Endothelial cell of umbilical vein (primary cell): ENCODE measurements at regions not wholly inside any gene's neighbourhood (a gene's known extent, or its start where the extent isn't known, plus 50 kb on each side); places are given as distances from the start of the nearest gene placed in this dataset.

Source experiments
- BruUV-seq: library from RNA; stranded (reverse); fragments of 400-500 nt; replicated peaks from 2 replicates; lab custom pipeline; 2021; lab: Mats Ljungman, UMichigan
- CTCF ChIA-PET: fragments of 300-600, 350-600 bp; sonication (Branson Sonifier 250); formaldehyde crosslinking; loops from one replicate; lab custom pipeline; 2021; ENCODE audit warnings: antibody characterized with exemption, inconsistent platforms; lab: Charles Lee
- POLR2A ChIA-PET: fragments of 300-600, 350-600 bp; sonication (Branson Sonifier 250); formaldehyde crosslinking; loops from one replicate; lab custom pipeline; 2021; ENCODE audit warnings: antibody characterized with exemption, inconsistent platforms; lab: Charles Lee
- DNase-seq: peaks from one replicate; pipeline ENCODE4 v3.0.0-alpha.2; 2011; ENCODE audit warnings: low read depth, low spot score
- FAIRE-seq: peaks from 2 replicates; lab custom pipeline; 2011; peaks lifted over from hg19 to GRCh38; lab: Jason Lieb, UNC
- H2AFZ ChIP-seq: 2 replicates; pipeline ENCODE4 v1.6.0; 2012; ENCODE audit warnings: low read depth, low read length, control low read depth, inconsistent platforms
- H3K27ac ChIP-seq: 2 replicates; pipeline ENCODE4 v1.5.1; 2011; ENCODE audit warnings: low read depth, mild to moderate bottlenecking, control low read depth, low read length, moderate library complexity; ENCODE audit not compliant: insufficient read depth
- H3K27me3 ChIP-seq, 2 experiments: 2 replicates each; pipeline versions ENCODE4 v1.6.0 to v1.6.1; 2011; ENCODE audit warnings: low read length in 2 of 2, mixed read lengths in 1 of 2; ENCODE audit not compliant: control insufficient read depth in 2 of 2, insufficient read depth in 2 of 2
- H3K36me3 ChIP-seq, 2 experiments: 2 replicates in 1 of 2; 3 replicates in 1 of 2; pipeline ENCODE4 v1.5.1; 2011; ENCODE audit warnings: low read length in 2 of 2, mild to moderate bottlenecking in 1 of 2, moderate library complexity in 1 of 2; ENCODE audit not compliant: control insufficient read depth in 2 of 2, insufficient read depth in 2 of 2; ENCODE audit errors: extremely low read depth in 1 of 2
- H3K4me1 ChIP-seq: 3 replicates; pipeline ENCODE4 v1.5.1; 2011; ENCODE audit warnings: mild to moderate bottlenecking, low read length; ENCODE audit not compliant: control insufficient read depth, insufficient read depth; ENCODE audit errors: extremely low read depth
- H3K4me2 ChIP-seq: 2 replicates; pipeline ENCODE4 v1.6.1; 2011; ENCODE audit warnings: low read length, control low read depth, mixed read lengths; ENCODE audit not compliant: insufficient read depth
- H3K4me3 ChIP-seq, 3 experiments: fragments of 200-600 bp in 1 of 3; sonication (generic), shearing (Covaris generic) in 1 of 3; replicated peaks in 1 of 3; 2 replicates each; pipeline ENCODE4 v1.5.1; 2011 to 2016; ENCODE audit warnings: control low read depth in 3 of 3, low read length in 3 of 3, mild to moderate bottlenecking in 2 of 3, inconsistent platforms in 1 of 3, low read depth in 1 of 3, moderate library complexity in 1 of 3; ENCODE audit not compliant: insufficient read depth in 1 of 3
- H3K79me2 ChIP-seq: 2 replicates; pipeline ENCODE4 v1.6.0; 2012; ENCODE audit warnings: low read length, inconsistent platforms; ENCODE audit not compliant: control insufficient read depth, insufficient read depth
- H3K9ac ChIP-seq: replicated peaks from 2 replicates; pipeline ENCODE3; 2011; ENCODE audit warnings: low read length, control low read depth; ENCODE audit not compliant: insufficient read depth; ENCODE audit errors: extremely low read depth
- H3K9me1 ChIP-seq: replicated peaks from 3 replicates; pipeline ENCODE4 v1.6.0; 2011; ENCODE audit warnings: mild to moderate bottlenecking, low read length; ENCODE audit not compliant: control insufficient read depth, insufficient read depth; ENCODE audit errors: extremely low read depth
- H3K9me3 ChIP-seq: replicated peaks from 2 replicates; pipeline ENCODE4 v1.5.1; 2012; ENCODE audit warnings: low read length, inconsistent platforms; ENCODE audit not compliant: control insufficient read depth, insufficient read depth
- H4K20me1 ChIP-seq: replicated peaks from 2 replicates; pipeline ENCODE3; 2011; ENCODE audit warnings: mild to moderate bottlenecking, low read length; ENCODE audit not compliant: control insufficient read depth, insufficient read depth; ENCODE audit errors: extremely low read depth
- EZH2 ChIP-seq: IDR thresholded peaks from 2 replicates; pipeline ENCODE4 v1.6.1; 2012; ENCODE audit warnings: borderline replicate concordance, low read depth, mild to moderate bottlenecking, moderate library complexity, low read length, inconsistent platforms; ENCODE audit not compliant: severe bottlenecking
- FOS ChIP-seq: IDR thresholded peaks from 2 replicates; pipeline ENCODE4 v1.6.1; 2011; ENCODE audit warnings: mild to moderate bottlenecking, low read length, moderate library complexity, borderline replicate concordance; ENCODE audit not compliant: insufficient read depth
- GATA2 ChIP-seq: IDR thresholded peaks from 2 replicates; pipeline ENCODE4 v1.7.0; 2011; ENCODE audit warnings: low read depth, mild to moderate bottlenecking, moderate library complexity, mixed read lengths, low read length; ENCODE audit not compliant: insufficient read length, insufficient read depth
- JUN ChIP-seq: IDR thresholded peaks from 2 replicates; pipeline ENCODE4 v1.6.1; 2011; ENCODE audit warnings: borderline replicate concordance, low read depth; ENCODE audit not compliant: insufficient read length, insufficient read depth
- MYC ChIP-seq: IDR thresholded peaks from one replicate; pipeline ENCODE4 v1.6.1; 2011; ENCODE audit warnings: mild to moderate bottlenecking, low read depth, low read length
- POLR2A ChIP-seq: IDR thresholded peaks from 2 replicates; pipeline ENCODE4 v1.6.1; 2012; ENCODE audit warnings: low read depth, mild to moderate bottlenecking, control low read depth, low read length
- POLR2AphosphoS5 ChIP-seq: IDR thresholded peaks from 2 replicates; pipeline ENCODE4 v1.6.1; 2012; ENCODE audit warnings: low read depth, mild to moderate bottlenecking, control low read depth, low read length, moderate library complexity; ENCODE audit not compliant: insufficient read depth
- dilution Hi-C: fragments of 300-500 bp; cut with MboI; formaldehyde crosslinking; loops from one replicate; pipeline ENCODE4 v1.15.0; 2019; ENCODE audit warnings: low sequenced_read_pairs; ENCODE audit not compliant: extremely low pct_ligation_motif_present
- intact Hi-C: fragments of 100-400 bp; cut with micrococcal nuclease; formaldehyde crosslinking; loops from one replicate; pipeline ENCODE4 v1.10.0; 2022
- TF ChIP-seq, protein P1 (sequence below): IDR thresholded peaks from 2 replicates; pipeline ENCODE4 v1.6.1; 2011; ENCODE audit not compliant: insufficient read depth, insufficient read length
- TF ChIP-seq, protein P2 (sequence below), 2 donors: IDR thresholded peaks; 1 replicate in 1 of 2; 2 replicates in 1 of 2; pipeline ENCODE4 v1.5.1; 2011; ENCODE audit warnings: low read length in 2 of 2, mild to moderate bottlenecking in 2 of 2, moderate library complexity in 2 of 2, control low read depth in 1 of 2, inconsistent platforms in 1 of 2, low read depth in 1 of 2; ENCODE audit not compliant: insufficient read depth in 1 of 2; ENCODE audit errors: extremely low read depth in 1 of 2

DNA sequence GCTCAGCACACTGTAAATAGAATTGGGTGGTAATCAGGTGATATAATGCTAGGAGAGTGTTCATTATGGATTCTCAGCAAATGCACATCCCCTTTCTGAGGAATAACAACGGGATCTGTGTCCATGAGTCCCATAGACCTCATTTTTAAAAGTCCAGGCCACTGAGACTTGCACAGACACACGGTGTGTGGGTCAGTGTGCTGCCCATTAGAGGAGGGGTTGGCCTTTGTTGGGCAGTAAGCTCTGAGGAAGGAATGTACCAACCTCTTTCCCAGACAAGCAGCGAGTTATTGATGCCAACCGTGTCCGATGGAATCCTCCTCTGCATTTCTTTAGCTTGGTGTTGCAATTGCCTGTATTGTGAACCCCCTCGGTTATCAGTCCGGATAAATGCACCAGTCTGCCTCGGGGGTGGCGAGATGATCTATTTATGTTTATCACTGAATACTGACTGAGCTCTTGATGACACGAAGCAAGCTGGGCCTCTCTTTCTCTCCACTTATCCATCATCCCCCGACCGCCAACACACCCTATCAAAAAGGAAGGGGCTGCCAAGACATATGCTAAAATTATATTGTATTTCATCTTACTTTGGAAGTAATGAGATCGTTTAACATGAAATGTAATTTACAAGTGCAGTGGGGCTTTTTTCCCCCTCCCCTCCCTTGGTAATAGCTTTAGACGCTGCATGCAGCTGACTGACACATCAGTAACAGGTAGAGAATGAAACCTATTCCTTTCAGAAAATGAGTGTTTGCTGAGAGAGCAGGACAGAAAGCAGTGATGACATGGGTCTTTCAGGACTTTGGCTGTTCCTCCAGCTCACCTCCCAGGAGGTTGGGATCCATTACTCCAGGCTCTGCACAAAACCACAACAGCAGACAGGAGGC, 126.6 kb upstream of the ST8SIA2 start:
- Histone ChIP-seq H3K79me2 (no peaks in the 10 kb centered on the region), H3K4me2 (no peak overlapping the region), H2AFZ (no peak overlapping the region), H3K27ac (no peak overlapping the region), H3K9me3 (peaks cover 2% of the 10 kb centered on the region), H3K9ac (no peak overlapping the region), H3K4me1 (no peaks in the 10 kb centered on the region), H3K27me3 (no peaks in the 10 kb centered on the region), H3K9me1 (no peaks in the 10 kb centered on the region), H3K4me3 (no peak overlapping the region), H4K20me1 (no peaks in the 10 kb centered on the region), H3K36me3 (no peaks in the 10 kb centered on the region)
- no peak for TF ChIP-seq JUN
- intact Hi-C loops (no loop called here), dilution Hi-C loops (no loop called here)
- no peak for FAIRE-seq
- ChIA-PET CTCF (no interaction called here), POLR2A (no interaction called here)
- no TSS peak for BruUV-seq
- DNase-seq: no peak

DNA sequence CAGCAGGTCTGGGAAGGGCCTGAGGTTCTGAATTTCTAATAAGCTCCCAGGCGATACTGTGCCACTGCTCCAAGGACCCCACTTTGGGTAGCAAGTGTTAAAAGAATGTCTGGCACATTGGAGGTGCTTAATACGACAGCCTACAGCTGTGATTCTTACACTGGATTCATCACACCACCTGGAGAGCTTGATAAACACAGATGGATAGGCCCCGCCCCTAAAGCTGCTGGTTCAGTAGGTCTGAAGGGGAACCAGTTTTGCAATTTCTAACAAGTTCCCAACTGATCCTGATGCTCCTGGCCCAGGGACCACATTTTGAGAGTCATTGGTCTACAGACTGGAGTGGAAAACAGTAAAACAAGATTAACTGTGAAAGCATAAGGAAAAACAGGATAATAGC, 124.8 kb upstream of the ST8SIA2 start:
- H3K36me3 ChIP-seq: no peaks in the 10 kb centered on the region
- no peaks in the 10 kb centered on the region for H3K27me3 ChIP-seq
- intact Hi-C loops: no loop called here
- no peak overlapping the region for H3K4me2 ChIP-seq
- no peaks in the 10 kb centered on the region for H3K79me2 ChIP-seq
- H4K20me1 ChIP-seq: no peaks in the 10 kb centered on the region
- FAIRE-seq (no peak), DNase-seq (no peak)
- H3K9me3 ChIP-seq: peaks cover 2% of the 10 kb centered on the region
- dilution Hi-C loops: no loop called here
- H2AFZ ChIP-seq: no peak overlapping the region
- BruUV-seq: no TSS peak
- H3K9me1 ChIP-seq: no peaks in the 10 kb centered on the region
- no peak overlapping the region for H3K4me3 ChIP-seq
- H3K9ac ChIP-seq: no peak overlapping the region
- no peak overlapping the region for H3K27ac ChIP-seq
- H3K4me1 ChIP-seq: no peaks in the 10 kb centered on the region
- TF ChIP-seq EZH2 (no peak), FOS (no peak), JUN (no peak), POLR2A (no peak), POLR2AphosphoS5 (no peak), MYC (no peak), GATA2 (no peak)
- TF ChIP-seq, protein P1, sequence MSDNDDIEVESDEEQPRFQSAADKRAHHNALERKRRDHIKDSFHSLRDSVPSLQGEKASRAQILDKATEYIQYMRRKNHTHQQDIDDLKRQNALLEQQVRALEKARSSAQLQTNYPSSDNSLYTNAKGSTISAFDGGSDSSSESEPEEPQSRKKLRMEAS: no peak
- TF ChIP-seq, protein P2, sequence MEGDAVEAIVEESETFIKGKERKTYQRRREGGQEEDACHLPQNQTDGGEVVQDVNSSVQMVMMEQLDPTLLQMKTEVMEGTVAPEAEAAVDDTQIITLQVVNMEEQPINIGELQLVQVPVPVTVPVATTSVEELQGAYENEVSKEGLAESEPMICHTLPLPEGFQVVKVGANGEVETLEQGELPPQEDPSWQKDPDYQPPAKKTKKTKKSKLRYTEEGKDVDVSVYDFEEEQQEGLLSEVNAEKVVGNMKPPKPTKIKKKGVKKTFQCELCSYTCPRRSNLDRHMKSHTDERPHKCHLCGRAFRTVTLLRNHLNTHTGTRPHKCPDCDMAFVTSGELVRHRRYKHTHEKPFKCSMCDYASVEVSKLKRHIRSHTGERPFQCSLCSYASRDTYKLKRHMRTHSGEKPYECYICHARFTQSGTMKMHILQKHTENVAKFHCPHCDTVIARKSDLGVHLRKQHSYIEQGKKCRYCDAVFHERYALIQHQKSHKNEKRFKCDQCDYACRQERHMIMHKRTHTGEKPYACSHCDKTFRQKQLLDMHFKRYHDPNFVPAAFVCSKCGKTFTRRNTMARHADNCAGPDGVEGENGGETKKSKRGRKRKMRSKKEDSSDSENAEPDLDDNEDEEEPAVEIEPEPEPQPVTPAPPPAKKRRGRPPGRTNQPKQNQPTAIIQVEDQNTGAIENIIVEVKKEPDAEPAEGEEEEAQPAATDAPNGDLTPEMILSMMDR (IDR thresholded peaks at IDR 0.05; ENCODE audit: extremely low read depth in 1 of 2, insufficient read depth in 1 of 2, low read depth in 1 of 2, low read length in 2 of 2): no peak
- POLR2A ChIA-PET: no interaction called here
- CTCF ChIA-PET: no interaction called here
